ENCODE measurements at regions not wholly inside any gene's neighbourhood (a gene's known extent, or its start where the extent isn't known, plus 50 kb on each side); places are given as distances from the start of the nearest gene placed in this dataset.

GRCh38 chr9:18188971-18189370 is 285.0 kb upstream of the ADAMTSL1 start:
- H3K36me3 ChIP-seq (ENCODE audit: control insufficient read depth in 4 of 4, insufficient read depth in 4 of 4, low read length in 3 of 4), result no peaks in the 10 kb centered on the region
- POLR2A ChIA-PET, result no interaction called here

DNA sequence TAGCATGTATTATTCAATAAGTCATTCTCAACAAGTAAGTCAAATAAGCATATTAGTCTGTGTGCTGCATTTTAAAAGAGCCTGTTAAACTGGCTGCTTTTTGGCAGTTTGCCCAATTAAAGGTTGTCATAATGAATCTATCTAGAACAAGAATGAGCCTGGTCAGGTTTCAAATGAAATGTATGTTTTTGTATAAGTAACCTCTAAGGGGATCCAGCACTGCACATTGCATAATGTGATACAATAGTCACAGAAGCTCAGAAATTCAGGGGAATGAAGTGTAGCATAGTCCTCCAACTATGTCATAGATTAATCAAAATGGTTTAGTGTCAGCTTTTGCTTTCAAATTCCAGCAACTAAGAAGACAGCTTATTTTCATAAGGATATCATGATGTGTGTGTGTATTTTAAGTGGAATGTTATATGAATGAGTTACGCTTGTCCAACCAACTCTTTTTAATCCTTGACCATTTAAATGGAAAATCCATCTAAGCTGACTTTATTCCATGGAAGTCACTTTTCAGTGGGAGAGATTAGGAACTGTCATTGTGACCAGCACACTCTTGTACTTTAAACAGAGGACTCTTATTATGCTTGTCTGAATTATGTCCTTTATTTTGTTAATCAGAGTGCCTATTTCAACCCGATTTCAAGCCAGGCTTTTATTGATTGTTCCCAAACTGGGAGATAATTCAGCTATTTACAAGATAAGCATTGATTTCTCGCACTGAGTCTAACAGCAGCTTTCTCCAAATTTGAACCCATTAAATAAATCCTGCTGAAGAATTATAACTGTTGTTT is 283.9 kb upstream of the ADAMTSL1 start:
- Histone ChIP-seq H3K4me1 (ENCODE audit: control extremely low read depth in 1 of 4, control insufficient read depth in 4 of 4, insufficient read depth in 4 of 4, low read length in 3 of 4) (no peaks in the 10 kb centered on the region), H3K9me3 (ENCODE audit: control extremely low read depth in 1 of 5, control insufficient read depth in 4 of 5, insufficient read depth in 2 of 5, low read depth in 1 of 5, low read length in 4 of 5) (no peaks in the 10 kb centered on the region), H3K36me3 (ENCODE audit: control insufficient read depth in 4 of 4, insufficient read depth in 4 of 4, low read length in 3 of 4) (no peaks in the 10 kb centered on the region), H3K27me3 (replicated peaks in 2 of 5; ENCODE audit: control insufficient read depth in 4 of 5, insufficient read depth in 5 of 5, low read length in 4 of 5) (peaks cover 0 to under 1% (median 0%) of the 10 kb centered on the region in 5 experiments), H3K27ac (ENCODE audit: insufficient read depth in 1 of 2, low read depth in 1 of 2, low read length in 2 of 2, poor library complexity in 1 of 2, severe bottlenecking in 2 of 2) (no peak overlapping the region), H3K4me3 (ENCODE audit: control insufficient read depth in 1 of 7, extremely low read depth in 1 of 7, insufficient read depth in 4 of 7, low read depth in 2 of 7, low read length in 6 of 7) (no peak overlapping the region)
- no CpG with 5 or more reads among the region's 3 CpGs for WGBS (ENCODE audit: insufficient coverage)
- ChIA-PET CTCF (no interaction called here), POLR2A (no interaction called here)
- no peak for DNase-seq

More at GRCh38 chr9:18188971-18189370, 285.0 kb upstream of the ADAMTSL1 start:
- no peaks in the 10 kb centered on the region for H3K9me3 ChIP-seq (ENCODE audit: control extremely low read depth in 1 of 5, control insufficient read depth in 4 of 5, insufficient read depth in 2 of 5, low read depth in 1 of 5, low read length in 4 of 5)
- CTCF ChIA-PET, result interaction anchor here (0.5 kb wide), 1 partner anchor 690 kb away, joined by 3 read pairs; no protein-coding TSS in a partner anchor
- no peak overlapping the region for H3K27ac ChIP-seq (ENCODE audit: insufficient read depth in 1 of 2, low read depth in 1 of 2, low read length in 2 of 2, poor library complexity in 1 of 2, severe bottlenecking in 2 of 2)
- H3K4me3 ChIP-seq (ENCODE audit: control insufficient read depth in 1 of 7, extremely low read depth in 1 of 7, insufficient read depth in 4 of 7, low read depth in 2 of 7, low read length in 6 of 7), result no peak overlapping the region
- no peak for DNase-seq
- H3K4me1 ChIP-seq (ENCODE audit: control extremely low read depth in 1 of 4, control insufficient read depth in 4 of 4, insufficient read depth in 4 of 4, low read length in 3 of 4), result no peaks in the 10 kb centered on the region
- no peaks in the 10 kb centered on the region for H3K27me3 ChIP-seq (replicated peaks in 2 of 5; ENCODE audit: control insufficient read depth in 4 of 5, insufficient read depth in 5 of 5, low read length in 4 of 5)
- 75% methylated on average over 3 of the region's 4 CpGs for WGBS (ENCODE audit: insufficient coverage)

DNA sequence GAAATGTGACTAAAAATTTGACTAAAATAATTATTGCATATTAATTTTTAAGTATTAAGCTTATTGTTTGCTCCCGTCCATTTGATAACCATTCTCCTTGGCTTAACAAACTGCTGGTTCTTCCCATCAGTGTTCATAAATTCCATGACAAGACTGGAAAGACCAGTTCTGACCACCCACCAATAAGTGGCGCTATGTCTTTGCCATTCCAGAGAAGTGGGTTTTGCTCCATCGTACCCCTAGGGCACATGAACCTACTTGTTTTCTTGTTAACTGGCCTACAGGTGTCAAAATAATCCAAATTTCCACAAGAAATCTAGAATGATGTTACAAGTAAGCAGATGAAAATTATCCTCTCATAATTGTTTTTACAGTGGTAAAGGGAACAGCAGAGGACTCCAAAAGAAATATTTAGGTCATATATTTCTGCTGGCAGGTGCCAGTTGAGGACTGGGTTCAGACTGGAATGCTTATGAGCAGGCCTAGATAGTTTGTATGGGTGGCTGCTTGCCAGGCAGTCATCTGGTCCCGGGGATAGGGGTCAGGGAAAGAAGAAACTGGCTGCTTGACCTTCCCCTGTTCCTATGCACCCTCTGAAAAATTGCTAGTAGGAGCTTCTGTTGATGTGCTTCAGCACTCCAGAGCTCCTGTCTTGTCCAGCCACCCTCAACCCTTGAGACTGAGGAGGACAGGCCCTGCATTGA is 283.1 kb upstream of the ADAMTSL1 start:
- no peak for DNase-seq
- Histone ChIP-seq H3K27me3 (replicated peaks in 2 of 5; ENCODE audit: control insufficient read depth in 4 of 5, insufficient read depth in 5 of 5, low read length in 4 of 5) (peaks cover 0 to 2% (median 0%) of the 10 kb centered on the region in 5 experiments), H3K4me3 (ENCODE audit: control insufficient read depth in 1 of 7, extremely low read depth in 1 of 7, insufficient read depth in 4 of 7, low read depth in 2 of 7, low read length in 6 of 7) (no peak overlapping the region), H3K27ac (ENCODE audit: insufficient read depth in 1 of 2, low read depth in 1 of 2, low read length in 2 of 2, poor library complexity in 1 of 2, severe bottlenecking in 2 of 2) (no peak overlapping the region), H3K36me3 (ENCODE audit: control insufficient read depth in 4 of 4, insufficient read depth in 4 of 4, low read length in 3 of 4) (no peaks in the 10 kb centered on the region), H3K9me3 (ENCODE audit: control extremely low read depth in 1 of 5, control insufficient read depth in 4 of 5, insufficient read depth in 2 of 5, low read depth in 1 of 5, low read length in 4 of 5) (no peaks in the 10 kb centered on the region), H3K4me1 (ENCODE audit: control extremely low read depth in 1 of 4, control insufficient read depth in 4 of 4, insufficient read depth in 4 of 4, low read length in 3 of 4) (no peaks in the 10 kb centered on the region)
- ChIA-PET CTCF (no interaction called here), POLR2A (no interaction called here)
- WGBS (ENCODE audit: insufficient coverage), result 91% methylated on average over 4 of the region's 4 CpGs

DNA sequence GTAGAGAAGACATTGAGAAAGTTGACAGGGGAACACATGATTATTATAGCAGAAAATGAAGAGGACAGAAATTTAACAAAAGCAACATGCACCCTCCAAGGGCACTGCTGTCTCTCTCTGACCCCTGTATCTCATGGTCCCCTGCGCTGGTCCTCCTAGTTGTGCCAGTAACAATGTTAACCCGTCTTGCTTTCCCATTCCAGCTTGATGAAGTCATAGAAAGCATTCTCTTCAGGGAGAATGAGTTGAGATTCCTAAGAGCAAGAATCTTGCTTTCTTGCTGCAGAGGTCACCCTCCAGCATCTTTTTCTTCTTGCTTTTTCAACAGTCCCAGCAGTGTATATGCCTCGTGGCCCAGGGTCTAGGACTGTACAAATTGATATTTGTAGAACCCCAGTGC is 279.6 kb upstream of the ADAMTSL1 start:
- H3K27me3 ChIP-seq (replicated peaks in 2 of 5; ENCODE audit: control insufficient read depth in 4 of 5, insufficient read depth in 5 of 5, low read length in 4 of 5), result peaks cover 0 to 2% (median 0%) of the 10 kb centered on the region in 5 experiments
- WGBS (ENCODE audit: insufficient coverage), result 80% methylated on average over 2 of the region's 3 CpGs
- CTCF ChIA-PET, result no interaction called here
- H3K36me3 ChIP-seq (ENCODE audit: control insufficient read depth in 4 of 4, insufficient read depth in 4 of 4, low read length in 3 of 4), result no peaks in the 10 kb centered on the region
- H3K9me3 ChIP-seq (ENCODE audit: control extremely low read depth in 1 of 5, control insufficient read depth in 4 of 5, insufficient read depth in 2 of 5, low read depth in 1 of 5, low read length in 4 of 5), result no peaks in the 10 kb centered on the region
- POLR2A ChIA-PET, result no interaction called here
- no peaks in the 10 kb centered on the region for H3K4me1 ChIP-seq (ENCODE audit: control extremely low read depth in 1 of 4, control insufficient read depth in 4 of 4, insufficient read depth in 4 of 4, low read length in 3 of 4)
- no peak overlapping the region for H3K4me3 ChIP-seq (ENCODE audit: control insufficient read depth in 1 of 7, extremely low read depth in 1 of 7, insufficient read depth in 4 of 7, low read depth in 2 of 7, low read length in 6 of 7)
- no peak overlapping the region for H3K27ac ChIP-seq (ENCODE audit: insufficient read depth in 1 of 2, low read depth in 1 of 2, low read length in 2 of 2, poor library complexity in 1 of 2, severe bottlenecking in 2 of 2)
- no peak for DNase-seq

DNA sequence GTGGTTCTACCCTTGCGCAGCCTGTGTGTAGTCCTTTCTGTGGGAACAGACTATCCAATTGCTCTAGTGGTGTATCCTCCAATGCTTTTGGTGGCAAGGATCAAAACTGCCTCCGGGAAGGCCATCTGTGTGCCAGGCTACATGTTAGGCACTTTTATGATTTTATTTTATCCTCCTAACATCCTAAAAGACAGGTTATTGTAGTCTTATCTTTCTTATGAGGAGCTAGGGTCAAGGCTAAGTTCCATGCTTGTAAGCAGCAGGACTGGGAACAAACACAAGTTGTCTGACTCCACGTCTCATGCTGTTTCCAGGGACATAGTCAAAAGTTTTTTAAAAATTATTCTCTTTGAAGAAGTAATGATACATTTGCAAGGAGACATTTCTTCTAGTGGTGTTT is 278.7 kb upstream of the ADAMTSL1 start:
- no peaks in the 10 kb centered on the region for H3K36me3 ChIP-seq (ENCODE audit: control insufficient read depth in 4 of 4, insufficient read depth in 4 of 4, low read length in 3 of 4)
- no peaks in the 10 kb centered on the region for H3K9me3 ChIP-seq (ENCODE audit: control extremely low read depth in 1 of 5, control insufficient read depth in 4 of 5, insufficient read depth in 2 of 5, low read depth in 1 of 5, low read length in 4 of 5)
- H3K4me3 ChIP-seq (ENCODE audit: control insufficient read depth in 1 of 7, extremely low read depth in 1 of 7, insufficient read depth in 4 of 7, low read depth in 2 of 7, low read length in 6 of 7), result no peak overlapping the region
- ChIA-PET CTCF (no interaction called here), POLR2A (no interaction called here)
- peaks cover 0 to 2% (median 0%) of the 10 kb centered on the region in 5 experiments for H3K27me3 ChIP-seq (replicated peaks in 2 of 5; ENCODE audit: control insufficient read depth in 4 of 5, insufficient read depth in 5 of 5, low read length in 4 of 5)
- 100% methylated on average over 1 of the region's 3 CpGs for WGBS (ENCODE audit: insufficient coverage)
- no peaks in the 10 kb centered on the region for H3K4me1 ChIP-seq (ENCODE audit: control extremely low read depth in 1 of 4, control insufficient read depth in 4 of 4, insufficient read depth in 4 of 4, low read length in 3 of 4)
- DNase-seq, result no peak
- H3K27ac ChIP-seq (ENCODE audit: insufficient read depth in 1 of 2, low read depth in 1 of 2, low read length in 2 of 2, poor library complexity in 1 of 2, severe bottlenecking in 2 of 2), result no peak overlapping the region

DNA sequence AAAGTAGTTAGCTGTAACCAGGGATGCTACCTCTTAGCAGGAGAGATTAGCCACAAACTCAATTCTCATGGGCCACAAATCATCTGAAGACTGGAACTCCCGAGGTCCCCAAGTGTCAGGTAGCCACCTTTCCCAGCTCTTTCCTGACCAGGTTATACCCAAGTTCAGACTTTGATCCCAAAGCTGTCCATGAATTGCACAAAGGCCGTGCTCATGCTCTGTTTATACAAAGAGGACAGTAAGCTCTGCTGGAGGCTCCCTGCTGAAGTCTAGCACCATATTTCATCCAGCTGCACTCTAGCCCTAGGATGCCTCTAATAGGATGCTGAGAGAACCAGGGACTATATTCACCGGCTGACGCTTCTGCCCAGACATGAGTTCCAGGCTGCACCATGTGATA is 271.0 kb upstream of the ADAMTSL1 start:
- Histone ChIP-seq H3K36me3 (ENCODE audit: control insufficient read depth in 4 of 4, insufficient read depth in 4 of 4, low read length in 3 of 4) (no peaks in the 10 kb centered on the region), H3K27ac (ENCODE audit: insufficient read depth in 1 of 2, low read depth in 1 of 2, low read length in 2 of 2, poor library complexity in 1 of 2, severe bottlenecking in 2 of 2) (no peak overlapping the region), H3K4me3 (ENCODE audit: control insufficient read depth in 1 of 7, extremely low read depth in 1 of 7, insufficient read depth in 4 of 7, low read depth in 2 of 7, low read length in 6 of 7) (no peak overlapping the region), H3K9me3 (ENCODE audit: control extremely low read depth in 1 of 5, control insufficient read depth in 4 of 5, insufficient read depth in 2 of 5, low read depth in 1 of 5, low read length in 4 of 5) (no peaks in the 10 kb centered on the region), H3K27me3 (replicated peaks in 2 of 5; ENCODE audit: control insufficient read depth in 4 of 5, insufficient read depth in 5 of 5, low read length in 4 of 5) (peaks cover 0 to 2% (median 0%) of the 10 kb centered on the region in 5 experiments), H3K4me1 (ENCODE audit: control extremely low read depth in 1 of 4, control insufficient read depth in 4 of 4, insufficient read depth in 4 of 4, low read length in 3 of 4) (no peaks in the 10 kb centered on the region)
- POLR2A ChIA-PET, result no interaction called here
- WGBS (ENCODE audit: insufficient coverage), result 92% methylated on average over 4 of the region's 4 CpGs
- DNase-seq, result no peak
- CTCF ChIA-PET, result no interaction called here

- H3K4me3 ChIP-seq (ENCODE audit: control insufficient read depth in 1 of 7, extremely low read depth in 1 of 7, insufficient read depth in 4 of 7, low read depth in 2 of 7, low read length in 6 of 7), result no peak overlapping the region
- peaks cover 0 to 5% (median 3%) of the 10 kb centered on the region in 5 experiments for H3K27me3 ChIP-seq (replicated peaks in 2 of 5; ENCODE audit: control insufficient read depth in 4 of 5, insufficient read depth in 5 of 5, low read length in 4 of 5)
- ChIA-PET POLR2A (no interaction called here), CTCF (no interaction called here)
- H3K27ac ChIP-seq (ENCODE audit: insufficient read depth in 1 of 2, low read depth in 1 of 2, low read length in 2 of 2, poor library complexity in 1 of 2, severe bottlenecking in 2 of 2), result no peak overlapping the region
- no peaks in the 10 kb centered on the region for H3K9me3 ChIP-seq (ENCODE audit: control extremely low read depth in 1 of 5, control insufficient read depth in 4 of 5, insufficient read depth in 2 of 5, low read depth in 1 of 5, low read length in 4 of 5)
- DNase-seq, result no peak
- no peaks in the 10 kb centered on the region for H3K4me1 ChIP-seq (ENCODE audit: control extremely low read depth in 1 of 4, control insufficient read depth in 4 of 4, insufficient read depth in 4 of 4, low read length in 3 of 4)
- H3K36me3 ChIP-seq (ENCODE audit: control insufficient read depth in 4 of 4, insufficient read depth in 4 of 4, low read length in 3 of 4), result no peaks in the 10 kb centered on the region
- WGBS (ENCODE audit: insufficient coverage), result 100% methylated on average over 1 of the region's 3 CpGs
Measured at GRCh38 chr9:18207735-18208134, 266.2 kb upstream of the ADAMTSL1 start.

All from common myeloid progenitor, CD34-positive (primary cell).